Activated CD4-positive, alpha-beta memory T cell treated with anti-CD3 and anti-CD28 coated beads for 36 hours (primary cell): ENCODE measurements at regions not wholly inside any gene's neighbourhood (a gene's known extent, or its start where the extent isn't known, plus 50 kb on each side); places are given as distances from the start of the nearest gene placed in this dataset.

Experiments used
- CTCF ChIA-PET: fragments of 350-600 bp; sonication (Branson Sonifier 250); formaldehyde crosslinking; loops from one replicate; lab custom pipeline; 2021; ENCODE audit warnings: antibody characterized with exemption, inconsistent platforms; lab: Charles Lee
- POLR2A ChIA-PET: fragments of 350-600 bp; sonication (Branson Sonifier 250); formaldehyde crosslinking; loops from one replicate; lab custom pipeline; 2021; ENCODE audit warnings: antibody characterized with exemption; lab: Charles Lee
- DNase-seq: peaks from one replicate; pipeline ENCODE4 v3.0.0-alpha.2; 2020
- H3K27ac Mint-ChIP-seq: one replicate; pipeline ENCODE4 v1.8.0; 2021; ENCODE audit warnings: mixed read lengths
- H3K27me3 Mint-ChIP-seq: one replicate; pipeline ENCODE4 v1.8.0; 2021; ENCODE audit warnings: mixed read lengths
- H3K36me3 Mint-ChIP-seq: one replicate; pipeline ENCODE4 v1.8.0; 2021; ENCODE audit warnings: mixed read lengths
- H3K4me1 Mint-ChIP-seq: one replicate; pipeline ENCODE4 v1.8.0; 2021; ENCODE audit warnings: low read depth, mixed read lengths
- H3K4me3 Mint-ChIP-seq: one replicate; pipeline ENCODE4 v1.8.0; 2021; ENCODE audit warnings: mild to moderate bottlenecking, mixed read lengths
- H3K9me3 Mint-ChIP-seq: one replicate; pipeline ENCODE4 v1.8.0; 2021; ENCODE audit warnings: mixed read lengths
- intact Hi-C: fragments of 100-400 bp; cut with micrococcal nuclease; formaldehyde crosslinking; loops from one replicate; pipeline ENCODE4 v1.15.1; 2023

GRCh38 chr4:129682586-129682985 is 586.6 kb downstream of the C4orf33 start:
- intact Hi-C loops, result no loop called here
- ChIA-PET POLR2A (no interaction called here), CTCF (no interaction called here)
- Mint-ChIP-seq H3K36me3 (no peaks in the 10 kb centered on the region), H3K9me3 (no peaks in the 10 kb centered on the region), H3K4me3 (no peak overlapping the region), H3K27ac (no peak overlapping the region), H3K4me1 (no peaks in the 10 kb centered on the region), H3K27me3 (no peaks in the 10 kb centered on the region)
- DNase-seq, result no peak

GRCh38 chr4:129707949-129708348 is 612.0 kb downstream of the C4orf33 start:
- ChIA-PET CTCF (no interaction called here), POLR2A (no interaction called here)
- H3K27ac Mint-ChIP-seq, result no peak overlapping the region
- no peak for DNase-seq
- H3K4me3 Mint-ChIP-seq, result no peak overlapping the region
- no peaks in the 10 kb centered on the region for H3K4me1 Mint-ChIP-seq
- intact Hi-C loops, result no loop called here
- H3K9me3 Mint-ChIP-seq, result no peaks in the 10 kb centered on the region
- H3K36me3 Mint-ChIP-seq, result no peaks in the 10 kb centered on the region
- H3K27me3 Mint-ChIP-seq, result no peaks in the 10 kb centered on the region

DNA sequence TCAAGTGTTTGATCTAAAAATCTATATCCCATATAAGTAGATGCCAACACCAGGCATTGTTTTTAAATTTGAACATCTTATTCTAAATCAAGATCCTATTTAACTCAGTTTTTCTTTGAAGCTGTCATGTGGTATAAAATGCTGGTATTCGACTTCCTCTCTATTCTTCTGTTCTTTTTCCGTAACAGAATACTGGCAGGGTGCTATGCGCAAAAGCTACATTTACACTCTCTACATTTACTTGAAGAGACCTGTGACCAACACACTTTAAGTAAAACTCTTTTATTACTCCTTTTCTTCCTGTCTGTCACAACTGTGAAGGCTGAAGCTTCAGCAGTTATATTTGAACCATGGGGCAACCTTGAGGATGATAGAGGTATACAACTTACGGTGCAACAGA is 612.8 kb downstream of the C4orf33 start:
- Mint-ChIP-seq H3K4me3 (no peak overlapping the region), H3K4me1 (no peaks in the 10 kb centered on the region), H3K36me3 (no peaks in the 10 kb centered on the region), H3K9me3 (no peaks in the 10 kb centered on the region), H3K27me3 (no peaks in the 10 kb centered on the region), H3K27ac (no peak overlapping the region)
- DNase-seq, result no peak
- ChIA-PET POLR2A (no interaction called here), CTCF (no interaction called here)
- intact Hi-C loops, result no loop called here

DNA sequence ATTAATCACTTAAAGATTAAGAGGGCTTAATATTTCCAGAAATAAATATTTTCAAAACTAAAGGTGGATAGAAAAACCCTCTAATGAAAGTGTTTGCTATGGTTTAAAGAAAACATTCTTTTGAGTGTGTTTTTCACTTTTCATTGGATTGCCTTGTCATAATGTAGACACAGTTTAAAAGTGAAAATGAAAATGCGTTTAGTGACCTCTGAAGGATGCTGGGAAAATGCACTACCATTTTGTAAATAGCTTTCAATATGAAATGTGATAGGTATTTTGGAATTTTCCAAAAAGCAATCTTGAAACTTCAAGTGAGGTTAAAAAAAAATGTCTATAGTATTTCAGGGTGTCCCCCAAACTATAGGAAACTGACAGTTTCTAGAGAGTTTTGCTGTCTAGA is 642.2 kb downstream of the C4orf33 start:
- H3K27ac Mint-ChIP-seq, result no peak overlapping the region
- no peak for DNase-seq
- H3K36me3 Mint-ChIP-seq, result no peaks in the 10 kb centered on the region
- H3K27me3 Mint-ChIP-seq, result no peaks in the 10 kb centered on the region
- no peaks in the 10 kb centered on the region for H3K4me1 Mint-ChIP-seq
- ChIA-PET CTCF (no interaction called here), POLR2A (no interaction called here)
- H3K4me3 Mint-ChIP-seq, result no peak overlapping the region
- intact Hi-C loops, result no loop called here
- no peaks in the 10 kb centered on the region for H3K9me3 Mint-ChIP-seq

- Mint-ChIP-seq H3K9me3 (no peaks in the 10 kb centered on the region), H3K27ac (no peak overlapping the region), H3K4me1 (no peaks in the 10 kb centered on the region), H3K4me3 (no peak overlapping the region), H3K27me3 (no peaks in the 10 kb centered on the region), H3K36me3 (no peaks in the 10 kb centered on the region)
- CTCF ChIA-PET, result no interaction called here
- no peak for DNase-seq
- intact Hi-C loops, result no loop called here
- POLR2A ChIA-PET, result no interaction called here
These were observed 651.8 kb downstream of the C4orf33 start for GRCh38 chr4:129747756-129748155.

- intact Hi-C loops, result no loop called here
- H3K27ac Mint-ChIP-seq, result no peak overlapping the region
- H3K4me3 Mint-ChIP-seq, result no peak overlapping the region
- H3K36me3 Mint-ChIP-seq, result no peaks in the 10 kb centered on the region
- DNase-seq, result no peak
- no peaks in the 10 kb centered on the region for H3K9me3 Mint-ChIP-seq
- ChIA-PET POLR2A (no interaction called here), CTCF (no interaction called here)
- H3K27me3 Mint-ChIP-seq, result no peaks in the 10 kb centered on the region
- no peaks in the 10 kb centered on the region for H3K4me1 Mint-ChIP-seq
These were observed 653.0 kb downstream of the C4orf33 start for GRCh38 chr4:129748991-129749390.

GRCh38 chr4:129751646-129752045 is 655.7 kb downstream of the C4orf33 start:
- DNase-seq, result no peak
- Mint-ChIP-seq H3K4me3 (no peak overlapping the region), H3K9me3 (no peaks in the 10 kb centered on the region), H3K4me1 (no peaks in the 10 kb centered on the region), H3K27ac (no peak overlapping the region), H3K27me3 (no peaks in the 10 kb centered on the region), H3K36me3 (no peaks in the 10 kb centered on the region)
- POLR2A ChIA-PET, result no interaction called here
- CTCF ChIA-PET, result no interaction called here
- intact Hi-C loops, result no loop called here

GRCh38 chr4:129783596-129783995 is 687.6 kb downstream of the C4orf33 start:
- peaks cover 2% of the 10 kb centered on the region for H3K9me3 Mint-ChIP-seq
- H3K27ac Mint-ChIP-seq, result no peak overlapping the region
- H3K4me3 Mint-ChIP-seq, result no peak overlapping the region
- no peaks in the 10 kb centered on the region for H3K4me1 Mint-ChIP-seq
- no peaks in the 10 kb centered on the region for H3K27me3 Mint-ChIP-seq
- H3K36me3 Mint-ChIP-seq, result no peaks in the 10 kb centered on the region
- CTCF ChIA-PET, result no interaction called here
- intact Hi-C loops, result no loop called here
- DNase-seq, result no peak
- POLR2A ChIA-PET, result no interaction called here

GRCh38 chr4:129788486-129788885 is 692.5 kb downstream of the C4orf33 start:
- H3K27ac Mint-ChIP-seq, result no peak overlapping the region
- H3K27me3 Mint-ChIP-seq, result no peaks in the 10 kb centered on the region
- no peak overlapping the region for H3K4me3 Mint-ChIP-seq
- POLR2A ChIA-PET, result no interaction called here
- no peaks in the 10 kb centered on the region for H3K4me1 Mint-ChIP-seq
- H3K9me3 Mint-ChIP-seq, result peaks cover 2% of the 10 kb centered on the region
- H3K36me3 Mint-ChIP-seq, result no peaks in the 10 kb centered on the region
- CTCF ChIA-PET, result no interaction called here
- intact Hi-C loops, result no loop called here
- no peak for DNase-seq

DNA sequence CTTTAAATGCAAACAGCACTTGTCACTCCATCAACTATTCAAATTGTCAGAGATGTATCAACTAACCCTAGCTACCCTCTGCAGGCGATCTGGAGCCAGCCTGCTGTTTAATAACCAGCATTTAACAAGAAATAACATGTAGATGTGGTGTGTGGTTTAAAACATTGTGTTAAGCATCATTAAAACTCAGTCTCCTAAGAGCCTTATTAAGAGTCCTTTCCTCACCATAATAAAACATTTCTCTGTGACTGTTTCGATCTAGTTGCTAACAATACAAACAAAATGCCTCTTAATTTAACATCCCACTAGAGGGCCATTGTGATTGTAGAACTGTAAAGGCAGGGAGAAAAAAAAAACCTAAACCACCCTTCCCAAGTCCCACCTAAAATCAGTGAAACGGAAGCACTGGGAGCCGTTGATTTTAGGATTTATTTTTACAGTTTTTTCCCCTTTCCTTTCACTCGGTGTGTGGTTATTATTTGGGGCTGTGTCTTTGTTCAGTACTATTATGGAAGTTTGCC is 708.6 kb downstream of the C4orf33 start:
- Mint-ChIP-seq H3K36me3 (no peaks in the 10 kb centered on the region), H3K4me1 (no peaks in the 10 kb centered on the region), H3K27me3 (no peaks in the 10 kb centered on the region), H3K9me3 (no peaks in the 10 kb centered on the region), H3K4me3 (no peak overlapping the region), H3K27ac (no peak overlapping the region)
- DNase-seq, result no peak
- CTCF ChIA-PET, result no interaction called here
- intact Hi-C loops, result no loop called here
- POLR2A ChIA-PET, result no interaction called here

- CTCF ChIA-PET, result no interaction called here
- no peaks in the 10 kb centered on the region for H3K36me3 Mint-ChIP-seq
- no peak for DNase-seq
- POLR2A ChIA-PET, result no interaction called here
- H3K27me3 Mint-ChIP-seq, result no peaks in the 10 kb centered on the region
- H3K27ac Mint-ChIP-seq, result no peak overlapping the region
- H3K4me3 Mint-ChIP-seq, result no peak overlapping the region
- intact Hi-C loops, result no loop called here
- H3K4me1 Mint-ChIP-seq, result no peaks in the 10 kb centered on the region
- no peaks in the 10 kb centered on the region for H3K9me3 Mint-ChIP-seq
These were observed 711.0 kb downstream of the C4orf33 start for GRCh38 chr4:129806986-129807385.

GRCh38 chr4:129808242-129808641 is 712.3 kb downstream of the C4orf33 start:
- Mint-ChIP-seq H3K4me1 (no peaks in the 10 kb centered on the region), H3K36me3 (no peaks in the 10 kb centered on the region), H3K9me3 (no peaks in the 10 kb centered on the region), H3K4me3 (no peak overlapping the region), H3K27me3 (no peaks in the 10 kb centered on the region), H3K27ac (no peak overlapping the region)
- POLR2A ChIA-PET, result no interaction called here
- intact Hi-C loops, result no loop called here
- CTCF ChIA-PET, result no interaction called here
- no peak for DNase-seq

- intact Hi-C loops, result no loop called here
- Mint-ChIP-seq H3K36me3 (no peaks in the 10 kb centered on the region), H3K4me1 (no peaks in the 10 kb centered on the region), H3K27me3 (no peaks in the 10 kb centered on the region), H3K4me3 (no peak overlapping the region), H3K9me3 (no peaks in the 10 kb centered on the region), H3K27ac (no peak overlapping the region)
- DNase-seq, result no peak
- ChIA-PET CTCF (no interaction called here), POLR2A (no interaction called here)
These were observed 725.1 kb downstream of the C4orf33 start for GRCh38 chr4:129821073-129821472.

DNA sequence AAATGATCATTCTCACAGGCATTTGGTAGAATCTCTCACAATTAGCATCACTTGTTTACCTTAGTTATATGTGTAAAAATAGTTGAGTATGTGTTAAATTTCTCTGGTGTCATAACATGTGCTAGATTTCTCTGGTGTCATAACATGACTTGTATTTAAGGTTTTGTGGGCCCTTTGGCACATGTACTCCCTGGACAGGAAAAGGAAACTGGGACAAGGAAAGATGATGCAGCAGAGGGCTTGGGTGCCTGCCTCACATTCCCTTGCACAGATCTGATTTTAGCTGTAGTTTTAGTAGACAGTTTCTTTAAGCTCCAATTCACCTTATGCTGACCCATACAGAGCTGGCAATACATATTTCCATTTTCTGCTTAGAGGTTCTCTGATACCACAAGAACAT is 726.0 kb downstream of the C4orf33 start:
- Mint-ChIP-seq H3K4me3 (no peak overlapping the region), H3K4me1 (no peaks in the 10 kb centered on the region), H3K36me3 (no peaks in the 10 kb centered on the region)

More for the DNA sequence above, 726.0 kb downstream of the C4orf33 start:
- H3K27me3 Mint-ChIP-seq, result no peaks in the 10 kb centered on the region
- CTCF ChIA-PET, result no interaction called here
- POLR2A ChIA-PET, result no interaction called here
- no peaks in the 10 kb centered on the region for H3K9me3 Mint-ChIP-seq
- no peak for DNase-seq
- intact Hi-C loops, result no loop called here
- H3K27ac Mint-ChIP-seq, result no peak overlapping the region
